Breast epithelium (tissue), 4 donors: ENCODE measurements at regions not wholly inside any gene's neighbourhood (a gene's known extent, or its start where the extent isn't known, plus 50 kb on each side); places are given as distances from the start of the nearest gene placed in this dataset.

Source experiments
- DNase-seq, 2 donors: peaks; one replicate each; pipeline ENCODE4 v3.0.0-alpha.2; 2019; ENCODE audit warnings: low spot score in 2 of 2
- H3K27ac ChIP-seq, 2 donors: fragments of 200-600 bp; sonication (generic) in 1 of 2; one replicate each; pipeline ENCODE4 v1.5.1; 2016 to 2019; ENCODE audit warnings: mild to moderate bottlenecking in 1 of 2
- H3K27me3 ChIP-seq, 2 donors: fragments of 200-600 bp; sonication (generic) in 1 of 2; one replicate each; pipeline versions ENCODE4 v1.5.1 to v1.6.0; 2017 to 2019; ENCODE audit warnings: control low read depth in 1 of 2, mild to moderate bottlenecking in 1 of 2
- H3K36me3 ChIP-seq: fragments of 200-600 bp; one replicate; pipeline ENCODE4 v1.5.1; 2019
- H3K4me1 ChIP-seq, 2 donors: fragments of 200-600 bp; sonication (generic); one replicate each; pipeline ENCODE4 v1.5.1; 2016 to 2019; ENCODE audit warnings: control low read depth in 1 of 2
- H3K4me3 ChIP-seq, 3 donors: fragments of 200-600 bp; sonication (generic); 1 replicate in 2 of 3; 2 replicates in 1 of 3; pipeline ENCODE4 v1.5.1; 2016 to 2019; ENCODE audit warnings: mild to moderate bottlenecking in 3 of 3, moderate library complexity in 2 of 3
- H3K9me3 ChIP-seq, 2 donors: fragments of 200-600 bp; sonication (generic) in 1 of 2; one replicate each; pipeline ENCODE4 v1.5.1; 2016 to 2019; ENCODE audit warnings: control low read depth in 1 of 2
- CTCF ChIP-seq, 3 donors: fragments of 450-650 bp; IDR thresholded peaks; one replicate each; pipeline ENCODE4 v1.5.1; 2016 to 2017; ENCODE audit warnings: antibody characterized with exemption in 3 of 3, mild to moderate bottlenecking in 3 of 3, moderate library complexity in 3 of 3
- POLR2A ChIP-seq: fragments of 450-650 bp; IDR thresholded peaks from one replicate; pipeline ENCODE4 v1.6.1; 2016; ENCODE audit warnings: antibody characterized with exemption, mild to moderate bottlenecking, moderate library complexity
- POLR2AphosphoS5 ChIP-seq, 3 donors: sonication (generic); formaldehyde crosslinking; IDR thresholded peaks; one replicate each; pipeline ENCODE4 v1.6.1; 2017; ENCODE audit warnings: antibody characterized with exemption in 3 of 3
- intact Hi-C: fragments of 100-400 bp; cut with DNase I; formaldehyde crosslinking; loops from one replicate; pipeline ENCODE4 v1.15.1; 2023; ENCODE audit warnings: low total_unique reads

GRCh38 chr2:831225-831536 lies 119.5 kb upstream of the SNTG2 start:
- intact Hi-C loops: no loop called here
- H3K27me3 ChIP-seq: no peaks in the 10 kb centered on the region
- H3K36me3 ChIP-seq: no peaks in the 10 kb centered on the region
- H3K4me1 ChIP-seq: peaks cover 0 to 4% of the 10 kb centered on the region in 2 donors
- TF ChIP-seq POLR2A (no peak), POLR2AphosphoS5 (IDR thresholded peaks at IDR 0.05) (no peak)
- no peak overlapping the region for H3K4me3 ChIP-seq
- H3K27ac ChIP-seq: no peak overlapping the region
- no peak for DNase-seq
- no peaks in the 10 kb centered on the region for H3K9me3 ChIP-seq

GRCh38 chr2:830419-831224 lies 120.0 kb upstream of the SNTG2 start:
- Histone ChIP-seq H3K36me3 (no peaks in the 10 kb centered on the region), H3K27ac (no peak overlapping the region), H3K4me1 (peaks cover 0 to 4% of the 10 kb centered on the region in 2 donors), H3K9me3 (no peaks in the 10 kb centered on the region), H3K4me3 (no peak overlapping the region), H3K27me3 (no peaks in the 10 kb centered on the region)
- no peak for DNase-seq
- TF ChIP-seq POLR2AphosphoS5 (IDR thresholded peaks at IDR 0.05): no peak
- TF ChIP-seq CTCF (IDR thresholded peaks at IDR 0.05): no peak
- TF ChIP-seq POLR2A: no peak
- intact Hi-C loops: no loop called here

DNA sequence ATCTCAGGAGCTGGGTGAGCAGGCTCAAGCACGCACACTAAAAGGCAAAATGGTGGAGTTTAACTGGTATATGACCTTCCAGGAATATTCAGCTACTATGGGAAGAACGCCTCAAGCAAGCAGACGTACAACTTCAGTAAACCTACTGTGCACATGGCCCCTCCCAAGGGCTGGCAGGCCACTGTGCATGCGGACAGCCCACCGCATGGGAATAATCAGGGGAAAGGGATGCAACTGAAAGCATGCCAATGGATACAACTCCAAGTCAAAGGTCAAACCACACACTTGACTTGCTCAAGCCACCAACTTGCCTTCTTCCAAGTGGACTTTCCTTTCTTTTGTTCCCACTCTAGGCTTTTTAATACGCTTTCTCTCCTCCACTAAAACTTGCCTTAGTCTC lies 121.6 kb upstream of the SNTG2 start:
- H3K27ac ChIP-seq: no peak overlapping the region
- no peaks in the 10 kb centered on the region for H3K9me3 ChIP-seq
- H3K27me3 ChIP-seq: no peaks in the 10 kb centered on the region
- no peaks in the 10 kb centered on the region for H3K36me3 ChIP-seq
- H3K4me1 ChIP-seq: peaks cover 0 to 4% of the 10 kb centered on the region in 2 donors
- DNase-seq: no peak
- intact Hi-C loops: no loop called here
- no peak for TF ChIP-seq POLR2A
- TF ChIP-seq CTCF (IDR thresholded peaks at IDR 0.05): no peak
- no peak for TF ChIP-seq POLR2AphosphoS5 (IDR thresholded peaks at IDR 0.05)
- no peak overlapping the region for H3K4me3 ChIP-seq

DNA sequence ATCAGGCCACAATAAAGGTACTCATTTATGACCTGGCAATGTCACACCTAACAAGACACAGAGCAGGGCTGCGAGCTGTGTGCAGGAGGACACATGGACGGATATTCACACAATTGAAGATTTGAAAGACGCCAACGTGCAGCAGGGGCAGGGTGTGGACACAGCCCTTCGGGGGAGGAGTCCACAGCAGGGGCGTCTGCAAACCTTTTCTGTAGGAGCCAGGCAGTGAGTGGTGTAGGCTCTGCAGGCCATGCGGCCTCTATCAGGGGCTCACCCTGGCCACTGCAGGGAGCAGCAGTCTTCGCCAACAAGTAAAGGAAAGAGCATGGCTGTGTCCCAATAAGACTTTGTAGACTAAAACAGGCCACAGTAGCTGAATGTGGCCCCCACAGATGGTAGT lies 125.7 kb upstream of the SNTG2 start:
- intact Hi-C loops: no loop called here
- H3K4me1 ChIP-seq: no peaks in the 10 kb centered on the region
- no peak overlapping the region for H3K4me3 ChIP-seq
- H3K27ac ChIP-seq: no peak overlapping the region
- H3K27me3 ChIP-seq: no peaks in the 10 kb centered on the region
- H3K9me3 ChIP-seq: no peaks in the 10 kb centered on the region
- no peaks in the 10 kb centered on the region for H3K36me3 ChIP-seq
- DNase-seq: no peak
- TF ChIP-seq POLR2AphosphoS5 (IDR thresholded peaks at IDR 0.05) (no peak), CTCF (IDR thresholded peaks at IDR 0.05) (no peak), POLR2A (no peak)

DNA sequence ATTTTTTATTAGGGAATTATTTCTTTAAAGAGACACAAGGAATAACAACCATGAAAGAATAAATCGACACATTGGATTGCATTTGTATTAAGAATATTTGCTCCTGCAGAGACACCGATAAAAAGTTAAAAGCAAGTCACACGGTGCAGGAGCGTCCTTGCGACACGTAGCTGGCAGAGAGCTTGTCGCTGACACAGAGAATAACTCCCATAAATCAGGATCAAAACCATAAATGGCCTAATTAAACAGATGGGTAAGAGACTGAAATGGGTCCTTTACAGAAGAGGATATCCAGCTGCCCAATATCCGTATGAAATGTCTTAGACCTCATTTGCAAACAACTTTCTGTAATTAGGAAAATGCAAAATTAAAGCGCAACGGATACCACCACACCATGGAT lies 126.1 kb upstream of the SNTG2 start:
- intact Hi-C loops: no loop called here
- H3K36me3 ChIP-seq: no peaks in the 10 kb centered on the region
- no peak overlapping the region for H3K4me3 ChIP-seq
- TF ChIP-seq POLR2AphosphoS5 (IDR thresholded peaks at IDR 0.05) (no peak), CTCF (IDR thresholded peaks at IDR 0.05) (no peak), POLR2A (no peak)
- no peaks in the 10 kb centered on the region for H3K4me1 ChIP-seq
- no peak for DNase-seq
- no peaks in the 10 kb centered on the region for H3K27me3 ChIP-seq
- H3K27ac ChIP-seq: no peak overlapping the region
- no peaks in the 10 kb centered on the region for H3K9me3 ChIP-seq

DNA sequence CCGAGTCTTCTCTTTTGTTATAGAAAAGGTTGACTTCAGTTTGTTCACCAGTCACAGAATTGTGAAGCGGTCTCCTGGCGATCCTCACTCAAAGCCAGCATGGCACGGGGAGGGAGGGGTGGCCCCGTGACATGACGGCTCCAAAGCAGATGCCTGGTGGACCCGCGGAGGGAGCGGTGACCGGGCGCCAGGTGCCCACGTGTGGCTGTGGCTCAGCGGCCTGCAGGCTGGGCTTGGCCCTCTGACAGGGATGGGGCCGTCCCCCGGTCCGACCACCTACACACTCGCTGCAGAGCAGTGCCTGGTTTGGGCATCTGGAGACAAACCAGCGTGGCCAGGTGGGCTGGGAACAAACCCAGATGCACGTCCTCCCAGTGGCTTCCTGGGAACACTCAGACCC lies 129.1 kb upstream of the SNTG2 start:
- Histone ChIP-seq H3K9me3 (no peaks in the 10 kb centered on the region), H3K27ac (no peak overlapping the region), H3K36me3 (no peaks in the 10 kb centered on the region), H3K4me3 (no peak overlapping the region), H3K27me3 (no peaks in the 10 kb centered on the region), H3K4me1 (no peaks in the 10 kb centered on the region)
- intact Hi-C loops: no loop called here
- DNase-seq: no peak
- TF ChIP-seq CTCF (IDR thresholded peaks at IDR 0.05): no peak
